Hepatocyte (in vitro differentiated cells): ENCODE measurements at regions not wholly inside any gene's neighbourhood (a gene's known extent, or its start where the extent isn't known, plus 50 kb on each side); places are given as distances from the start of the nearest gene placed in this dataset.

Experiments
- DNase-seq: peaks from one replicate; pipeline ENCODE4 v3.0.0-alpha.2; 2016; ENCODE audit warnings: low spot score
- H2AFZ ChIP-seq: fragments of 200-600 bp; sonication (generic); 2 replicates; pipeline ENCODE4 v1.6.0; 2016; ENCODE audit warnings: antibody characterized with exemption, mild to moderate bottlenecking
- H3K27ac ChIP-seq: fragments of 200-600 bp; sonication (generic); 2 replicates; pipeline ENCODE4 v1.5.1; 2016; ENCODE audit warnings: mild to moderate bottlenecking
- H3K27me3 ChIP-seq: fragments of 200-600 bp; sonication (generic); 2 replicates; pipeline ENCODE4 v1.6.1; 2016
- H3K36me3 ChIP-seq: fragments of 200-600 bp; sonication (generic); replicated peaks from 2 replicates; pipeline ENCODE4 v1.5.1; 2016; ENCODE audit warnings: low read depth; ENCODE audit not compliant: insufficient read depth
- H3K4me1 ChIP-seq: fragments of 200-600 bp; sonication (generic); 2 replicates; pipeline ENCODE4 v1.5.1; 2016; ENCODE audit warnings: mild to moderate bottlenecking, moderate library complexity; ENCODE audit not compliant: insufficient read depth
- H3K4me2 ChIP-seq: fragments of 200-600 bp; sonication (generic); 2 replicates; pipeline ENCODE4 v1.6.0; 2016
- H3K4me3 ChIP-seq: fragments of 200-600 bp; sonication (generic); 2 replicates; pipeline ENCODE4 v1.5.1; 2016; ENCODE audit warnings: mild to moderate bottlenecking
- H3K79me2 ChIP-seq: fragments of 200-600 bp; sonication (generic); 2 replicates; pipeline ENCODE4 v1.6.0; 2017; ENCODE audit warnings: mild to moderate bottlenecking
- H3K9me2 ChIP-seq: fragments of 200-600 bp; sonication (generic); replicated peaks from 2 replicates; pipeline ENCODE4 v1.6.0; 2017; ENCODE audit warnings: mild to moderate bottlenecking; ENCODE audit not compliant: insufficient read depth
- H3K9me3 ChIP-seq: fragments of 200-600 bp; sonication (generic); 2 replicates; pipeline ENCODE4 v1.5.1; 2016; ENCODE audit warnings: low read depth, mild to moderate bottlenecking
- H4K20me1 ChIP-seq: fragments of 200-600 bp; sonication (generic); 2 replicates; pipeline ENCODE4 v1.6.0; 2016; ENCODE audit warnings: mild to moderate bottlenecking; ENCODE audit not compliant: insufficient read depth, poor library complexity, severe bottlenecking
- EZH2 ChIP-seq: fragments of 200-600 bp; sonication (generic); IDR thresholded peaks from 2 replicates; pipeline ENCODE4 v1.6.1; 2016; ENCODE audit warnings: antibody characterized with exemption, mild to moderate bottlenecking, borderline replicate concordance
- EZH2phosphoT487 ChIP-seq: fragments of 200-600 bp; sonication (generic); IDR thresholded peaks from one replicate; pipeline ENCODE4 v1.6.1; 2018; ENCODE audit warnings: antibody characterized with exemption, mild to moderate bottlenecking, low read depth, moderate library complexity; ENCODE audit not compliant: unreplicated experiment, severe bottlenecking
- WGBS: methylation state at CpG from one replicate; pipeline ENCODE4 v1.1.6; 2016; ENCODE audit warnings: low lambda C conversion rate; ENCODE audit errors: missing lambda C conversion rate; 5-methylcytosine and 5-hydroxymethylcytosine counted together
- TF ChIP-seq, protein P1 (sequence below): fragments of 200-600 bp; sonication (generic); IDR thresholded peaks from 2 replicates; pipeline ENCODE4 v1.5.1; 2016; ENCODE audit warnings: antibody characterized with exemption, mild to moderate bottlenecking; ENCODE audit not compliant: poor library complexity

DNA sequence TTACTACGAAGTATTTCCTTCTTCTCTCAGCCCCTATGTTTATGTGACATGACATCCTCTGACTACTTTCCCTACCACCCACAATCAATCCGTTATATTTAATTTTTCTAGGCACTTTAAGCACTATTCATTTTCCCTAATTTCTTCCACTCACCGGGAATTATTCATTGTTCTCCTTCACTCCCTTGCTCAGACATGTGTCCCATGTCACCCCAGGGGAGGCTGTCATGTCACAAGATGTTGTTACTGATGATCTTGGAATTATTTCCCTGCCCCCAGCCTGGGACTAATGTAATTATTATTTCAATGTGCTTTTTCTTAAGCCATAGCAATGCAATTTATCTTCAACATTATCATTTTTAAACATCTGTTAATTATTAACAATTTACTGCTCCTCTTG is 317.2 kb downstream of the PHF14 start:
- Histone ChIP-seq H3K79me2 (no peaks in the 10 kb centered on the region), H3K4me3 (no peak overlapping the region), H3K9me2 (no peaks in the 10 kb centered on the region), H3K27ac (no peak overlapping the region), H3K9me3 (no peaks in the 10 kb centered on the region), H3K27me3 (no peaks in the 10 kb centered on the region), H3K4me1 (no peaks in the 10 kb centered on the region), H2AFZ (no peak overlapping the region), H3K4me2 (no peak overlapping the region), H4K20me1 (no peaks in the 10 kb centered on the region), H3K36me3 (no peaks in the 10 kb centered on the region)
- 56% methylated on average over 3 of the region's 3 CpGs for WGBS
- no peak for DNase-seq
- no peak for TF ChIP-seq EZH2phosphoT487
- no peak for TF ChIP-seq EZH2
- TF ChIP-seq, protein P1, sequence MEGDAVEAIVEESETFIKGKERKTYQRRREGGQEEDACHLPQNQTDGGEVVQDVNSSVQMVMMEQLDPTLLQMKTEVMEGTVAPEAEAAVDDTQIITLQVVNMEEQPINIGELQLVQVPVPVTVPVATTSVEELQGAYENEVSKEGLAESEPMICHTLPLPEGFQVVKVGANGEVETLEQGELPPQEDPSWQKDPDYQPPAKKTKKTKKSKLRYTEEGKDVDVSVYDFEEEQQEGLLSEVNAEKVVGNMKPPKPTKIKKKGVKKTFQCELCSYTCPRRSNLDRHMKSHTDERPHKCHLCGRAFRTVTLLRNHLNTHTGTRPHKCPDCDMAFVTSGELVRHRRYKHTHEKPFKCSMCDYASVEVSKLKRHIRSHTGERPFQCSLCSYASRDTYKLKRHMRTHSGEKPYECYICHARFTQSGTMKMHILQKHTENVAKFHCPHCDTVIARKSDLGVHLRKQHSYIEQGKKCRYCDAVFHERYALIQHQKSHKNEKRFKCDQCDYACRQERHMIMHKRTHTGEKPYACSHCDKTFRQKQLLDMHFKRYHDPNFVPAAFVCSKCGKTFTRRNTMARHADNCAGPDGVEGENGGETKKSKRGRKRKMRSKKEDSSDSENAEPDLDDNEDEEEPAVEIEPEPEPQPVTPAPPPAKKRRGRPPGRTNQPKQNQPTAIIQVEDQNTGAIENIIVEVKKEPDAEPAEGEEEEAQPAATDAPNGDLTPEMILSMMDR, result no peak

DNA sequence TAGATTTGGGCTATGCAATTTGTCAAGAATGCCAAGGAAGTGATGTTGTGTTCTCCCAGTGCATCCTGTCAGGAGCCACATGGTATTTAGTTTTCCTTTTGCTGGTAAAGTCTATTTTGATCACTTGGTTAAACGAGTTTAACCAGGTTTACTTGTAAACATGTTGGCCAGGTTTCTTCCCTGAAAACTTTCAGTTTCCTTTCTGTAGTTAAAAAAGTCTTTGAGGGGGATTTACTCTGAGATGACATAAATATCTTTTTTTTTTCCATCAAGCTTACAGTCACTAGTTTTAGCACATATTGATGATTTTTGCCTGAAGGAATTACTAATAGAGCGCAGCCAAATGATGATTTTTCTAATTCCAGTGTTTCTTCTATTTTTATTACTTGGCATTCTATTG is 320.5 kb downstream of the PHF14 start:
- Histone ChIP-seq H3K27ac (no peak overlapping the region), H3K9me3 (no peaks in the 10 kb centered on the region), H3K4me1 (no peaks in the 10 kb centered on the region), H3K27me3 (no peaks in the 10 kb centered on the region), H3K79me2 (no peaks in the 10 kb centered on the region), H3K4me2 (no peak overlapping the region), H2AFZ (no peak overlapping the region), H3K4me3 (no peak overlapping the region), H4K20me1 (no peaks in the 10 kb centered on the region), H3K9me2 (no peaks in the 10 kb centered on the region), H3K36me3 (no peaks in the 10 kb centered on the region)
- DNase-seq, result no peak
- TF ChIP-seq, protein P1, result no peak
- TF ChIP-seq EZH2, result no peak
- TF ChIP-seq EZH2phosphoT487, result no peak
- 72% methylated on average over 2 of the region's 2 CpGs for WGBS

- Histone ChIP-seq H3K4me2 (no peak overlapping the region), H3K4me3 (no peak overlapping the region), H3K79me2 (no peaks in the 10 kb centered on the region), H3K9me3 (no peaks in the 10 kb centered on the region), H2AFZ (no peak overlapping the region), H4K20me1 (no peaks in the 10 kb centered on the region), H3K27me3 (no peaks in the 10 kb centered on the region), H3K27ac (no peak overlapping the region), H3K36me3 (no peaks in the 10 kb centered on the region), H3K4me1 (no peaks in the 10 kb centered on the region), H3K9me2 (no peaks in the 10 kb centered on the region)
- DNase-seq, result no peak
- TF ChIP-seq EZH2, result no peak
- TF ChIP-seq EZH2phosphoT487, result no peak
- TF ChIP-seq, protein P1, result no peak
- 84% methylated on average over 4 of the region's 4 CpGs for WGBS
Measured at GRCh38 chr7:11294965-11295364, 321.3 kb downstream of the PHF14 start.

DNA sequence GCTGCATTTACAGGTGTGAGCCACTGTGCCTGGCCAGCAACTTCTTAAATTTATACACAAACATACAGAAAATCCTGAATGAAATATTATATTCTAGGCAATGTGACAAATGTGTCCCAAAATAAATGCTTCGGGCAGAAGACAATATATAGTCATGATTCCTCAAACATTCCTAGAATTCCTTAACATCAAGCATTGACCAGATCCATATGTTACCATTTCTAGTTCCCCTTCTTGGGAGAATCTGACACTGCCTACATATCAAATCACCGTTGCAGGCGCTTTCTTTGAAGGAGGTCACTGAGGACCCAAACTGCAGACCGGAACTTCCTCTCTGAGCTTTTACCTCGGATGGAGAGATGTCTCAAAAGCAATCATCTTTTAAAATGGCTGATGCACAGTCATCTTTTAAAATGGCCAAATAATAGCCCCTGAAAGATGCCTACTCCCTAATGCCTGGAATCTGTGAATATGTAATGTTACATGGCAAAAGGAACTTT is 323.5 kb downstream of the PHF14 start:
- Histone ChIP-seq H3K79me2 (no peaks in the 10 kb centered on the region), H3K9me3 (no peaks in the 10 kb centered on the region), H3K36me3 (no peaks in the 10 kb centered on the region), H4K20me1 (no peaks in the 10 kb centered on the region), H2AFZ (no peak overlapping the region), H3K4me3 (no peak overlapping the region), H3K4me1 (no peaks in the 10 kb centered on the region), H3K4me2 (no peak overlapping the region), H3K27ac (no peak overlapping the region), H3K9me2 (no peaks in the 10 kb centered on the region), H3K27me3 (no peaks in the 10 kb centered on the region)
- WGBS, result 75% methylated on average over 5 of the region's 5 CpGs
- TF ChIP-seq, protein P1, result no peak
- TF ChIP-seq EZH2phosphoT487 (no peak), EZH2 (no peak)
- DNase-seq, result no peak
